HG03060 (cell line): ENCODE measurements at regions not wholly inside any gene's neighbourhood (a gene's known extent, or its start where the extent isn't known, plus 50 kb on each side); places are given as distances from the start of the nearest gene placed in this dataset.

ENCODE experiments used
- ATAC-seq: cut with Tn5 transposase; IDR thresholded peaks from one replicate; pipeline ENCODE4 v1.9.1; 2021; ENCODE audit warnings: low read depth, moderate number of reproducible peaks; ENCODE audit not compliant: unreplicated experiment

GRCh38 chr1:58908561-58909560, 125.0 kb upstream of the JUN start:
- no peak for ATAC-seq

- ATAC-seq = no peak
Measured at GRCh38 chr1:58909914-58910681, 126.3 kb upstream of the JUN start.

- no peak for ATAC-seq
Measured at GRCh38 chr1:58911841-58912499, 128.1 kb upstream of the JUN start.

GRCh38 chr1:58914925-58915324, 131.1 kb upstream of the JUN start:
- ATAC-seq = no peak

- ATAC-seq = no peak
Measured at GRCh38 chr1:58917436-58917835, 133.6 kb upstream of the JUN start.

GRCh38 chr1:58919226-58919958, 135.5 kb upstream of the JUN start:
- ATAC-seq = no peak

- no peak for ATAC-seq
Measured at GRCh38 chr1:58919959-58920321, 136.1 kb upstream of the JUN start.

GRCh38 chr1:58921342-58921741, 137.5 kb upstream of the JUN start:
- no peak for ATAC-seq

- ATAC-seq = no peak
Measured at GRCh38 chr1:58921751-58922150, 137.9 kb upstream of the JUN start.

GRCh38 chr1:58922302-58923089, 138.6 kb upstream of the JUN start:
- no peak for ATAC-seq

- ATAC-seq = no peak
Measured at GRCh38 chr1:58923090-58923470, 139.2 kb upstream of the JUN start.

- ATAC-seq = no peak
Measured at GRCh38 chr1:58924016-58924565, 140.2 kb upstream of the JUN start.

- no peak for ATAC-seq
Measured at GRCh38 chr1:58924821-58925220, 141.0 kb upstream of the JUN start.

- ATAC-seq = no peak
Measured at GRCh38 chr1:58925247-58925646, 141.4 kb upstream of the JUN start.

GRCh38 chr1:58926152-58926551, 142.3 kb upstream of the JUN start:
- ATAC-seq = no peak

GRCh38 chr1:58927041-58927721, 143.3 kb upstream of the JUN start:
- ATAC-seq = no peak

GRCh38 chr1:58927722-58928085, 143.9 kb upstream of the JUN start:
- no peak for ATAC-seq

GRCh38 chr1:58928514-58928913, 144.7 kb upstream of the JUN start:
- ATAC-seq = no peak
